Putamen (tissue), 1 donor: ENCODE measurements at regions not wholly inside any gene's neighbourhood (a gene's known extent, or its start where the extent isn't known, plus 50 kb on each side); places are given as distances from the start of the nearest gene placed in this dataset.
"Not testable (repeated sequence)": the region's sequence is repeated elsewhere in the genome, so short reads cannot be mapped to it uniquely, and the experiment has no call there.

ENCODE experiments used
- DNase-seq: peaks from one replicate; pipeline ENCODE4 v3.0.0-alpha.2; 2016; ENCODE audit warnings: low spot score

- no peak for DNase-seq
Observed at GRCh38 chr11:29251738-29252137, 765.1 kb downstream of the KCNA4 start.

GRCh38 chr11:29249713-29250112 is 767.1 kb downstream of the KCNA4 start:
- DNase-seq: no peak

DNA sequence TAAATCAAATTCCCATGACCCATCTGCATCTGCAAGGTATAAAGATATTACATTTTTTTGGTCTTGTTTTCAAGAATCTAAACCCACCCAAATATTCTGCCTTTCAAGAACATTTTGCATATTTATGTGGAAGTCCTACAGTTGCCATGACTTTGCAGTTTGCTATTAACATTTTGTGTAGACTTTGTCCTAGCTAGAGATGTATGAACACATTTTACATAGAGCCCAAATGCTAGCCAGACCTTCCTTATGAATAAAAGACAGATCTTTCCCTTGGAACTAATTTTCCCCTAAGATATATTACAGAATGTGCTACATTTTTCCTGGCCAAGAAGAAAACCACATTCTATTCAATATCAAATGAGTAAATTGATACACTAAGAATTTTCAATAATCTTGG is 772.5 kb downstream of the KCNA4 start:
- no peak for DNase-seq

DNA sequence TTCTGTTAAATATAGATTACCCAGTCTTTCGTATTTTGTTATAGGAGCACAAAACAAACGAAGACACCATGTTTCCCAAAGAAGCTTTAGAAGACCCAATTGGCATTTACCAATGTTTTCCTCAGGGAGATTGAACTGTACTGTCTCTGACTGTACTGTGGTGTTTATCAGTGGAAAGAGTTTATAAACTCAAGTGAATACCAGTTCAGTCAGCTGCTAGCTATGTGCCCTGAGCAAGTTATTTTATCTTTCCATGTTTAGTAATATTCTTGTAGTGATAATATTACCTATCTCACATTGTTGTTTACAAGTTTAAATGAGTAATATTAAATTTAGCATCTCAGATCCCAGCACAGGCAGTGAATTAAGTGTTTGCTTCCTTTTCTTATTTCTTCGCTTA is 773.2 kb downstream of the KCNA4 start:
- no peak for DNase-seq

GRCh38 chr11:29231991-29232390 is 784.8 kb downstream of the KCNA4 start:
- no peak for DNase-seq

GRCh38 chr11:29231586-29231985 is 785.2 kb downstream of the KCNA4 start:
- no peak for DNase-seq

GRCh38 chr11:29227811-29228210 is 789.0 kb downstream of the KCNA4 start:
- no peak for DNase-seq

GRCh38 chr11:29224739-29225384 is 792.0 kb downstream of the KCNA4 start:
- no peak for DNase-seq

DNA sequence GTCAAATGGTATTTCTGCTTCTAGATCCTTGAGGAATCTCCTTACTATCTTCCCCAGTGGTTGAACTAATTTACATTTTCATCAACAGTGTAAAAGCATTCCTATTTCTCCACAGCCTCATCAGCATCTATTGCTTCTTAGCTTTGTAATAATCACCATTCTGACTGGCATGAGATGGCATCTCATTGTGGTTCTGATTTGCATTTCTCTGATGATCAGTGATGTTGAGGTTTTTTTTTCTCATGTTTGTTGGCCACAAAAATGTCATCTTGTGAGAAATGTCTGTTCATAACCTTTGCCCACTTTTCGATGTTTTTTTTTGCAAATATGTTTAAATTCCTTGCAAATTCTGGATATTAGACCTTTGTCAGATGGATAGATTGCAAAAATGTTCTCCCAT is 797.3 kb downstream of the KCNA4 start:
- DNase-seq: not testable (repeated sequence)

- no peak for DNase-seq
Observed at GRCh38 chr11:29217901-29218300, 798.9 kb downstream of the KCNA4 start.

- DNase-seq: no peak
Observed at GRCh38 chr11:29214833-29215232, 802.0 kb downstream of the KCNA4 start.

DNA sequence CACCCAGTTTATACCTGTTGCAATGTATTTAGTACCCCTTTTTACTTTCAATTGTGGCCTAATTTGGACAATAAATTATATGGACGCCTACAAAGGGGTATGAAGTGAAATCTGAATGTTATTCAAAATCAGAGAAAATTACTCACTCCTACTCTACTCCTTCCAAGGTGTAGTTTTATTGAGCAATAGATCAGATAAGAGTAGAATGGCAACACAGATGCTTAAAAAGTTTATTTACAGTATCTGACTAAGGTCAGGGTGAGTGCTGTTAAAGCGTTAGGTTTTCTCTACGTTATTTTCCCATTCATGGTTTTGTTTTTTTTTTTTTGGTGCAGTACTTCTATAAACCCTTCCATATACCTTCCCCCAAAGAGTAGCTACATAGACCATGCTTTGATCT is 805.6 kb downstream of the KCNA4 start:
- no peak for DNase-seq

DNA sequence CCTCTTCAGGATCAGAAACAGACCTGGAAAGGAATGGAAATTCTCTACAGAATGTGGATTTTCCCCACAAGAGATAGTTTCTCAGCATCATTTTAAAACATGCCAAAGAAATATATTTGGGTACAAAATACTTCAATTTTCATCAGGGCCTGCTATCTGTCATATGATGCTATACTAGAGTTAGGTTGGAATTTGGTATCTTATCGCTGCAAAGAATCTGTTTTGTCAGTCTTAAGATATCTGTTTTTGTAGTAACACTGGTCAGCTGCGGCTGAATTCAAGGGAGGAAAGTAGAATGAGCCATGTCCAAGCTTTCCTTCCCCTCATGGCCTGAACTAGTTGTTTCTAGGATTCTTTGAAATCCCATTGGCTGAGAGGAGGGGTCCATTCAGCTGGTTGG is 806.4 kb downstream of the KCNA4 start:
- DNase-seq: no peak

GRCh38 chr11:29208117-29208516 is 808.7 kb downstream of the KCNA4 start:
- DNase-seq: no peak

- DNase-seq: no peak
Observed at GRCh38 chr11:29200791-29201562, 815.9 kb downstream of the KCNA4 start.

DNA sequence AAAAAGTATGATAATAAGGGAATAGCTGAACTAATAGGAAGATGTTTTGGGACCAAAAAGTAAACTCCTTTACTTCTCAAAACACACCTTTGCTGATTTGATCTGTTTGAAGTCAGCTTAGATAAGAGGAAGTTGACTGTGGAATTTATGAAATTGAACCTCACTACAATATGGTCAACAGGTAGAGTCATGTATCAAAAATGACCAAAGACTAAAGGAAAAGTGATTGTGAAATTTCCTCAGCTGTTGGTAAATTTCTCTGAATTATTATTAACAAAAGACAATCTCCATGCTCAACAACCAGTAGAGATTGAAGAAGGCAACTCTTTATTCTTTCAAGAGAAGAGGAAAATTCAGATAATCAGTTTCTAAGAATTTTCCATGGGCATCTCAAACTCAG is 826.5 kb downstream of the KCNA4 start:
- no peak for DNase-seq

DNA sequence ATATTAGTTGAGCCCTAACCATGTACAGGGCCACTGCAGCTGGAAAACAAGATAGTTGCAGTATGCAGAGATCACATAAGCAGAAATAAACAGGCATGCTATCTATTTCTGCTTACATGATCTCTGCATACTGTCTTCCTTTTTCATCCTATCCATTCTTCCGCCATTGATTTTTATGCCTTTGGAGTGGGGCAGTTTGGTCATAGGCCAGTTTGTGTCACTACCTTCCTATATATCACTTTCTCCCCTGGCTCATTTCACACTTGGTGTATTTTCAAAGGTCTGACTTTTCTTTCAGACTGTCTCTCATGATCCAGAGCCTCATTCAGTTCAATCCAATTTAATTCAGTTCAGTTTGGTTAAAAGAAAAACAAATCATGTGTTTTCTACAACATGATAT is 829.6 kb downstream of the KCNA4 start:
- DNase-seq: no peak

DNA sequence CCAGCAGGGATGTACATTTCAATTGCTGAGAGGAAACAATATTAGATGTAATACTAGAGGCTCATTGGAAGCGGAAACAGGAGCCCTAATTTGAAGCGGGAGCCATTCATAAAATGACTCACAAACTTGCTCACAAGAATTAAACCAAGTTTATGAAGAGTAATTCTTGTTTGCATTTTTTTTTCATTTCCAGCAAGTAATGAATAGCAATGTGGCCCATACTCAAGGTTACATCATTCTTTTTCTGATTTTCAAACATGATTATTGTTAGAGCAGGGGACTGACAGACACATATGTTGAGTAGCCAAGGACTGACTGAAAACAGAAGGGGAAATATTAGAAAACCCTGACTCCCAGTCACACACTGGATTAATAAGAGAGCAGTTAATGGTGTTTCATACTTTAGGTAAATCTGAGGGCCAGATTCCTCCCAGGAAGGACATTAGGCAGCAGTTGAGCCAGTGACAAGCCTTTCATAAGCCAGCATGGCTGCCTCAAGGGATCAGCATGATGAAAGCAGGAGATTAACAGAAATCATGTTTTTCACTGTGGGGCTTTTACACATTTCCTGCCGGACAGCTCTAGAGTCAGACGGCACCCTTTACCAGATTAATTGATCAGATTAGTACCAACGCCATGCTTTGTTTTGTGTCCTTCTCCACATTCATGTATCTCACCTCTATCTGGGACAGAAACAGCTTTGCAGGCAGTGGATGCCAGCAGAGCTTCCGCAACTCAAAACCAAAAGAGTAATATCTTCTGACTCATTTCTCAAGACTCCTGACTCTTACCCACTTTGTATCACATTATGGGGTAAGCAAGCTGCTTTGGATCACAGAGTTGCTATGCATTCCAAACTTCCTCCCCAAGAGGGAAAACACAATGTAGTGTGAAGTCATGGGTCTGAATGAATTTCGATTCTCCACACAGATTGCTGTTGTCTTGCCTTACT is 831.6 kb downstream of the KCNA4 start:
- no peak for DNase-seq

- no peak for DNase-seq
Observed at GRCh38 chr11:29183301-29183700, 833.5 kb downstream of the KCNA4 start.

DNA sequence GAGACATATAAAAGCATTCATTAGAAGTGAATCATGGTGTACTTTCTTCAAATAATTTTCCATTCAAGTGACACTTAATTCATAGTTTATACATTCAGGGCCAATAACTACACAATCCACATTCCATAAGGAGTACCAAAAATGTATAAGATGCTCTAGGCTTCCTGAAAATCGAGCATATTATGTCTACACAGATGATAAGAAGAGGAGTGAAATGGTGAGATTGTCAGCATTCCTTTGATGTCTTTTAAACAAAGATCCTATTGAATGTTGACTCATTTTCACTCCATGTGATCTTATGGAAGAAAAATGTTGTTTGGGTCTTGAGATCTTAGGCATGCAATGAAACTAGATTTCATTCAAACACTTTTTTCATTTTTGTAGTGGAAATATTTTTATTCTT is 843.2 kb downstream of the KCNA4 start:
- DNase-seq: no peak

DNA sequence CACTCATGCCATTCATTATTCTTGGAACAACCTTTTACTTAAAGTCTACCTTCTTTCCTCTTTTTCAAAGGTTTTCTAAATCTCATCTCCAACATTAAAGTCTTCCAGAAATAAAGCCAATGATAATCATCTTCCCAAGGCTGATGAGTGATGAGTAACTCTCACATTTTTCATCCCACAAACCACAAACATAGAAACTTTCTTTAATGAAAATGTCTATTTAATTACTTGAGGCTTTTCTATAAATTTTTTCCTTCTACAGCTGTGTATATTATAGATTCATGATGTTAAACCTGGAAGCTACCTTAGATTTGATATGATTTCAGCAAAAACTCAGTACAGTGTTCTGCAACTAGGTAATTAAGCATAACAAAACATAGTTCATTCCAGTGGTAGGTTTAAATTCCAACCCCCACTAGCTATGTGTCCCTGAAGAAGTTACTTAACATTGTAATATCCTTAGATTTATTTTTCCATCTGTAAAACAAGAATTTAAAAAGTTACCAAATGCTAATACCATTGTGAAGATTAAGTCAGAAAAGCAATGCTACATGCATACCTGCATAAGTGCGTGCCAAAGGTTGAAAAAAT is 845.4 kb downstream of the KCNA4 start:
- DNase-seq: no peak

- no peak for DNase-seq
Observed at GRCh38 chr11:29166306-29166705, 850.5 kb downstream of the KCNA4 start.
